NOMO-1 (cell line): ENCODE measurements at regions not wholly inside any gene's neighbourhood (a gene's known extent, or its start where the extent isn't known, plus 50 kb on each side); places are given as distances from the start of the nearest gene placed in this dataset.

ENCODE experiments used
- DNase-seq, 2 experiments: peaks; one replicate each; lab custom pipeline; 2025; ENCODE audit not compliant: unreplicated experiment in 2 of 2; lab: John Stamatoyannopoulos, UW

- DNase-seq, result peak in 1 of 2 experiments; percentile 60
Observed at GRCh38 chr2:136225950-136226835, 108.2 kb upstream of the CXCR4 start.

GRCh38 chr2:136223274-136223673 is 105.3 kb upstream of the CXCR4 start:
- no peak for DNase-seq

GRCh38 chr2:136222862-136223261 is 104.9 kb upstream of the CXCR4 start:
- DNase-seq, result no peak

- peak in 1 of 2 experiments; percentile 30 for DNase-seq
Observed at GRCh38 chr2:136221026-136221425, 103.1 kb upstream of the CXCR4 start.

- no peak for DNase-seq
Observed at GRCh38 chr2:136219963-136220362, 102.0 kb upstream of the CXCR4 start.

- DNase-seq, result no peak
Observed at GRCh38 chr2:136219341-136219740, 101.4 kb upstream of the CXCR4 start.

GRCh38 chr2:136217996-136218395 is 100.0 kb upstream of the CXCR4 start:
- DNase-seq, result no peak

- peak; percentile 35 to 67 for DNase-seq
Observed at GRCh38 chr2:136215908-136216472, 98.0 kb upstream of the CXCR4 start.

- DNase-seq, result no peak
Observed at GRCh38 chr2:136215449-136215848, 97.5 kb upstream of the CXCR4 start.

- DNase-seq, result peak; percentile 69 to 88
Observed at GRCh38 chr2:136214307-136215200, 96.6 kb upstream of the CXCR4 start.

GRCh38 chr2:136213836-136214235 is 95.9 kb upstream of the CXCR4 start:
- DNase-seq, result no peak

- DNase-seq, result no peak
Observed at GRCh38 chr2:136212426-136213378, 94.8 kb upstream of the CXCR4 start.

GRCh38 chr2:136211701-136212100 is 93.8 kb upstream of the CXCR4 start:
- no peak for DNase-seq

GRCh38 chr2:136210822-136211221 is 92.9 kb upstream of the CXCR4 start:
- no peak for DNase-seq

- no peak for DNase-seq
Observed at GRCh38 chr2:136210455-136210805, 92.5 kb upstream of the CXCR4 start.

- DNase-seq, result no peak
Observed at GRCh38 chr2:136209561-136210454, 91.9 kb upstream of the CXCR4 start.

GRCh38 chr2:136208682-136209420 is 90.9 kb upstream of the CXCR4 start:
- DNase-seq, result no peak

GRCh38 chr2:136207665-136208064 is 89.7 kb upstream of the CXCR4 start:
- peak in 1 of 2 experiments; percentile 60 for DNase-seq
